ENCODE measurements at regions not wholly inside any gene's neighbourhood (a gene's known extent, or its start where the extent isn't known, plus 50 kb on each side); places are given as distances from the start of the nearest gene placed in this dataset.

- no peaks in the 10 kb centered on the region for H4K20me1 ChIP-seq (replicated peaks; ENCODE audit: control insufficient read depth, extremely low read depth, insufficient read depth, low read length)
- no peak overlapping the region for H3K4me2 ChIP-seq (ENCODE audit: insufficient read depth, low read length)
- no peaks in the 10 kb centered on the region for H3K79me2 ChIP-seq (ENCODE audit: control insufficient read depth, insufficient read depth, low read length)
- H3K27ac ChIP-seq (ENCODE audit: insufficient read depth, low read depth, low read length), result no peak overlapping the region
- dilution Hi-C loops (cut with MboI; ENCODE audit: extremely low pct_ligation_motif_present, low sequenced_read_pairs), result no loop called here
- FAIRE-seq (no peak), DNase-seq (ENCODE audit: low read depth, low spot score) (no peak)
- H2AFZ ChIP-seq (ENCODE audit: low read depth, low read length), result no peak overlapping the region
- H3K27me3 ChIP-seq (ENCODE audit: control insufficient read depth in 2 of 2, insufficient read depth in 2 of 2, low read length in 2 of 2), result peaks cover 12 to 15% of the 10 kb centered on the region in 2 experiments
- no TSS peak for BruUV-seq (replicated peaks)
- ChIA-PET POLR2A (no interaction called here), CTCF (interaction anchor here (1.4 kb wide), 1 partner anchor 7 kb away, joined by 3 read pairs; no protein-coding TSS in a partner anchor)
- no peak for TF ChIP-seq JUN (IDR thresholded peaks at IDR 0.05; ENCODE audit: borderline replicate concordance, insufficient read depth, insufficient read length, low read depth)
- no peak for TF ChIP-seq MYC (IDR thresholded peaks at IDR 0.05; ENCODE audit: low read depth, low read length)
- no peak for TF ChIP-seq CTCF (IDR thresholded peaks at IDR 0.05; ENCODE audit: extremely low read depth in 1 of 2, insufficient read depth in 1 of 2, low read depth in 1 of 2, low read length in 2 of 2)
- TF ChIP-seq EZH2 (IDR thresholded peaks at IDR 0.05; ENCODE audit: borderline replicate concordance, low read depth, low read length, severe bottlenecking), result no peak
- TF ChIP-seq MAX (IDR thresholded peaks at IDR 0.05; ENCODE audit: insufficient read depth, insufficient read length), result no peak
- no peak for TF ChIP-seq POLR2AphosphoS5 (IDR thresholded peaks at IDR 0.05; ENCODE audit: insufficient read depth, low read depth, low read length)
- TF ChIP-seq POLR2A (IDR thresholded peaks at IDR 0.05; ENCODE audit: low read depth, low read length), result no peak
- no peak for TF ChIP-seq FOS (IDR thresholded peaks at IDR 0.05; ENCODE audit: borderline replicate concordance, insufficient read depth, low read length)
- no peak for TF ChIP-seq GATA2 (IDR thresholded peaks at IDR 0.05; ENCODE audit: insufficient read depth, insufficient read length, low read depth, low read length)
- no peaks in the 10 kb centered on the region for H3K9me1 ChIP-seq (replicated peaks; ENCODE audit: control insufficient read depth, extremely low read depth, insufficient read depth, low read length)
- H3K4me1 ChIP-seq (ENCODE audit: control insufficient read depth, extremely low read depth, insufficient read depth, low read length), result no peaks in the 10 kb centered on the region
- no peaks in the 10 kb centered on the region for H3K36me3 ChIP-seq (ENCODE audit: control insufficient read depth in 2 of 2, extremely low read depth in 1 of 2, insufficient read depth in 2 of 2, low read length in 2 of 2)
- no peaks in the 10 kb centered on the region for H3K9me3 ChIP-seq (replicated peaks; ENCODE audit: control insufficient read depth, insufficient read depth, low read length)
- intact Hi-C loops (cut with micrococcal nuclease), result no loop called here
- H3K4me3 ChIP-seq (replicated peaks in 1 of 3; ENCODE audit: insufficient read depth in 1 of 3, low read depth in 1 of 3, low read length in 3 of 3), result no peak overlapping the region
- H3K9ac ChIP-seq (replicated peaks; ENCODE audit: extremely low read depth, insufficient read depth, low read length), result no peak overlapping the region
These were observed 134.3 kb upstream of the PRR20G start for GRCh38 chr3:127421943-127422662.

Data from endothelial cell of umbilical vein (primary cell).